GM23338 (cell line): ENCODE measurements at regions not wholly inside any gene's neighbourhood (a gene's known extent, or its start where the extent isn't known, plus 50 kb on each side); places are given as distances from the start of the nearest gene placed in this dataset.

ENCODE experiments used
- EZH2 ChIP-seq: fragments of 200-600 bp; sonication (generic); IDR thresholded peaks from one replicate; pipeline ENCODE4 v1.8.0; 2017; ENCODE audit warnings: antibody characterized with exemption, mild to moderate bottlenecking, low read depth; ENCODE audit not compliant: unreplicated experiment
- EZH2phosphoT487 ChIP-seq: fragments of 200-600 bp; sonication (generic); IDR thresholded peaks from one replicate; pipeline ENCODE4 v1.8.1; 2018; ENCODE audit warnings: antibody characterized with exemption; ENCODE audit not compliant: unreplicated experiment
- ZNF114 ChIP-seq: fragments of 250-450 bp; sonication (Bioruptor Pico); IDR thresholded peaks from 2 replicates; pipeline ENCODE4 v1.5.0; 2020; ENCODE audit warnings: mild to moderate bottlenecking, moderate library complexity
- TF ChIP-seq, protein P1 (sequence below), 2 experiments: fragments of 200-600 bp in 1 of 2; sonication (generic) in 1 of 2; conservative IDR thresholded peaks; 2 replicates each; pipeline versions ENCODE4 v1.5.1 to v1.6.1; 2016 to 2017; ENCODE audit warnings: antibody characterized with exemption in 2 of 2, low read depth in 2 of 2, mild to moderate bottlenecking in 2 of 2, moderate library complexity in 1 of 2
- TF ChIP-seq, protein P2 (sequence below): IDR thresholded peaks from 2 replicates; pipeline ENCODE4 v1.6.1; 2016; ENCODE audit warnings: antibody characterized with exemption

DNA sequence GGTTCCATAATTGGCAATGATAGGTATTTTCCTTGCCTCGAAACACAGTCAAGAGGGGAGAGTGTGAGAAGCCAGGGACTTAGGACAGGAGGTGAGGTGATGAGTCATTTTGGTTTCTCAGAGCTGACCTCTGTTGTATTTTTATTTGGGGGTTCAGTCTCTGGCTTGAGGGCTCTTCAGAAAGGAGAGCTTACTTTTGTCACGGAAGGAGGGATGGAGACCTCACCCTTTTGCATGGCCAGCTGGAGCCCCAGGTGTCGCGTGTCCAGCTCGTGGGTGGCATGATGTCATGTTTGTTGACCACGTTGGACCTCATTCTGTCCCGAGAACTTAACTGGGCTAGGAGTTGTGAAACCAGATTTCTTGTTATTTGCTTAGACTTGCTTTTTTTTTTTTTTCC is 293.9 kb downstream of the QKI start:
- no peak for TF ChIP-seq EZH2
- TF ChIP-seq, protein P1, sequence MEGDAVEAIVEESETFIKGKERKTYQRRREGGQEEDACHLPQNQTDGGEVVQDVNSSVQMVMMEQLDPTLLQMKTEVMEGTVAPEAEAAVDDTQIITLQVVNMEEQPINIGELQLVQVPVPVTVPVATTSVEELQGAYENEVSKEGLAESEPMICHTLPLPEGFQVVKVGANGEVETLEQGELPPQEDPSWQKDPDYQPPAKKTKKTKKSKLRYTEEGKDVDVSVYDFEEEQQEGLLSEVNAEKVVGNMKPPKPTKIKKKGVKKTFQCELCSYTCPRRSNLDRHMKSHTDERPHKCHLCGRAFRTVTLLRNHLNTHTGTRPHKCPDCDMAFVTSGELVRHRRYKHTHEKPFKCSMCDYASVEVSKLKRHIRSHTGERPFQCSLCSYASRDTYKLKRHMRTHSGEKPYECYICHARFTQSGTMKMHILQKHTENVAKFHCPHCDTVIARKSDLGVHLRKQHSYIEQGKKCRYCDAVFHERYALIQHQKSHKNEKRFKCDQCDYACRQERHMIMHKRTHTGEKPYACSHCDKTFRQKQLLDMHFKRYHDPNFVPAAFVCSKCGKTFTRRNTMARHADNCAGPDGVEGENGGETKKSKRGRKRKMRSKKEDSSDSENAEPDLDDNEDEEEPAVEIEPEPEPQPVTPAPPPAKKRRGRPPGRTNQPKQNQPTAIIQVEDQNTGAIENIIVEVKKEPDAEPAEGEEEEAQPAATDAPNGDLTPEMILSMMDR (conservative IDR thresholded peaks at IDR 0.05; ENCODE audit: low read depth in 2 of 2): no peak
- TF ChIP-seq, protein P2, sequence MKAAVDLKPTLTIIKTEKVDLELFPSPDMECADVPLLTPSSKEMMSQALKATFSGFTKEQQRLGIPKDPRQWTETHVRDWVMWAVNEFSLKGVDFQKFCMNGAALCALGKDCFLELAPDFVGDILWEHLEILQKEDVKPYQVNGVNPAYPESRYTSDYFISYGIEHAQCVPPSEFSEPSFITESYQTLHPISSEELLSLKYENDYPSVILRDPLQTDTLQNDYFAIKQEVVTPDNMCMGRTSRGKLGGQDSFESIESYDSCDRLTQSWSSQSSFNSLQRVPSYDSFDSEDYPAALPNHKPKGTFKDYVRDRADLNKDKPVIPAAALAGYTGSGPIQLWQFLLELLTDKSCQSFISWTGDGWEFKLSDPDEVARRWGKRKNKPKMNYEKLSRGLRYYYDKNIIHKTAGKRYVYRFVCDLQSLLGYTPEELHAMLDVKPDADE: no peak
- no peak for TF ChIP-seq EZH2phosphoT487
- TF ChIP-seq ZNF114 (CRISPR knock-in tag): no peak
